ENCODE measurements at regions not wholly inside any gene's neighbourhood (a gene's known extent, or its start where the extent isn't known, plus 50 kb on each side); places are given as distances from the start of the nearest gene placed in this dataset.
A peak's percentile ranks its signal among the peaks of the same experiment; 100 is the strongest.

DNA sequence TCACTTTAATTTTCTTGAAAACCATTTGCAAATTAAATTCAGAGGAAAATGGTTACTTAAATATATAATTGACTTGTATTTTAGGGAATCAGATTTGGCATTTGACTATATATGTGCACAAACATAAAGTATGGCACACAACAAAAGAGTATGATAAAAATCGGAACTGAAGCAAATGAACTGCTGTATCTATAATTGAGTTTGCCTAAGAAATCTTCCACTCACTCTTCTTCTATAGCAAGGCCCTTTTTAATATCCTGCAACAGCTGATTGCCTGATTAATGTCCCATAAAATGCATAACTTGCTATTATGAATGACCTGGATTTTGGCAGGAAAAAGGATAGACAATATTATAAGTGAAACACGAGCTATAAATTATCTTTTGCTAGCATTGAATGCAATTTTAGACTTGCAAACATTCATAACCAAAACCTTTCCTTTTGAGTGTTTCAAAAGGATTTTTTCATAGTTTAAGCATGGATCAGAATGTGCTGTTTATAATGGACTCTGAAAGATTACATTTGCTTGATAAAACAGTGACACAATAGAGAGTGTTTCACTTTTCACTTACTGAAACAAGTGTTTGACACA is 2204.3 kb downstream of the MRPL39 start:
- Histone ChIP-seq H3K9me3 (ENCODE audit: control insufficient read depth in 2 of 2, insufficient read depth in 1 of 2, low read depth in 1 of 2, low read length in 1 of 2) (peaks cover 0 to 3% of the 10 kb centered on the region in 2 donors), H3K27ac (ENCODE audit: low read depth in 1 of 3, low read length in 2 of 3) (no peak overlapping the region), H3K4me3 (ENCODE audit: low read depth in 1 of 3, low read length in 3 of 3) (no peak overlapping the region), H3K27me3 (ENCODE audit: control insufficient read depth in 3 of 3, insufficient read depth in 3 of 3, low read length in 3 of 3) (no peaks in the 10 kb centered on the region), H3K4me1 (ENCODE audit: control insufficient read depth in 3 of 3, insufficient read depth in 2 of 3, low read depth in 1 of 3, low read length in 2 of 3) (no peaks in the 10 kb centered on the region), H3K36me3 (ENCODE audit: control insufficient read depth in 3 of 3, insufficient read depth in 2 of 3, low read depth in 1 of 3, low read length in 3 of 3) (no peaks in the 10 kb centered on the region)
- WGBS, 3 donors = 59 to 74% (median 61%) methylated on average over 2 of the region's 2 CpGs
- no peak for DNase-seq
- FAIRE-seq = no peak

DNA sequence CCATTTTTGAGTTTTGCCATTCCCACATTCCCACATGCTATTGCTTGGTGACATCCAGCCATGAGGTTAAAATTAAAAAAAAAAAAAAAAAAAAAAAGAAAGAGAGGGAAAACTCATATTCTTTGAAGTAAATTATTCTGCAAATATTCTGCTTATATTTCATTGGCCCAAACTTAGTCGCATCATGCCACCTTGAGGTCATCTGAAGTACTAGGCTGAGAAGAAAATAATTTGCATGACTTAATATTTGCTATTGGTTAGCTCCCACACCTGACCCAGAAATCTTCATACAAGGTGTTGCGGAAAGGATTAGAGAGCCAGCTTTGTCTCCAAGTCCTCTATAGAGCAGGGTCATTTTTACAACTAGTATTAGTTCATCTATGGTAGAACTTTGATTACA is 2206.0 kb downstream of the MRPL39 start:
- H3K4me3 ChIP-seq (ENCODE audit: low read depth in 1 of 3, low read length in 3 of 3) = no peak overlapping the region
- H3K4me1 ChIP-seq (ENCODE audit: control insufficient read depth in 3 of 3, insufficient read depth in 2 of 3, low read depth in 1 of 3, low read length in 2 of 3) = no peaks in the 10 kb centered on the region
- no peaks in the 10 kb centered on the region for H3K36me3 ChIP-seq (ENCODE audit: control insufficient read depth in 3 of 3, insufficient read depth in 2 of 3, low read depth in 1 of 3, low read length in 3 of 3)
- no peak overlapping the region for H3K27ac ChIP-seq (ENCODE audit: low read depth in 1 of 3, low read length in 2 of 3)
- no peaks in the 10 kb centered on the region for H3K27me3 ChIP-seq (ENCODE audit: control insufficient read depth in 3 of 3, insufficient read depth in 3 of 3, low read length in 3 of 3)
- DNase-seq = no peak
- WGBS, 3 donors = 81 to 96% (median 86%) methylated on average over 2 of the region's 2 CpGs
- peaks cover 0 to 1% of the 10 kb centered on the region in 2 donors for H3K9me3 ChIP-seq (ENCODE audit: control insufficient read depth in 2 of 2, insufficient read depth in 1 of 2, low read depth in 1 of 2, low read length in 1 of 2)
- no peak for FAIRE-seq

DNA sequence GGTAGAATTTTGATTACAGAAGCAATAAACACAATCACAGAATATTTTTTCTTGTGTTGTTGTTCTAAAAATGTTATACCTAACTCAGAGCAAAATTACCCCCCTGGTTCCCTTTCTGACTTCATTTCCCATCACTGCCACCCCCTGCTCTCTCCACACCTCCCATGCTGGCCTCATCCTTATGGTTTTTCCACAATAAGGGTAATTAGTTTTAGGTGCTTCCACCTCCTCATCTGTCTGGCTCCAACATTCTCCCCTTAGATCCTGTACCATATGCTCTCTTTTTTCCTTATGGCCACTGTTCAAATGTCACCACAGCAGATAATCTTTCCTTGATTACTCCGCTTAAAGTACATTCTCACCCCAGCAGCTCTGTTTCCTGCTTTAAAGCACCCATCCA is 2208.6 kb downstream of the MRPL39 start:
- FAIRE-seq = no peak
- Histone ChIP-seq H3K27ac (ENCODE audit: low read depth in 1 of 3, low read length in 2 of 3) (no peak overlapping the region), H3K4me1 (ENCODE audit: control insufficient read depth in 3 of 3, insufficient read depth in 2 of 3, low read depth in 1 of 3, low read length in 2 of 3) (no peaks in the 10 kb centered on the region), H3K36me3 (ENCODE audit: control insufficient read depth in 3 of 3, insufficient read depth in 2 of 3, low read depth in 1 of 3, low read length in 3 of 3) (no peaks in the 10 kb centered on the region), H3K4me3 (ENCODE audit: low read depth in 1 of 3, low read length in 3 of 3) (no peak overlapping the region), H3K27me3 (ENCODE audit: control insufficient read depth in 3 of 3, insufficient read depth in 3 of 3, low read length in 3 of 3) (no peaks in the 10 kb centered on the region), H3K9me3 (ENCODE audit: control insufficient read depth in 2 of 2, insufficient read depth in 1 of 2, low read depth in 1 of 2, low read length in 1 of 2) (no peaks in the 10 kb centered on the region)
- WGBS, 3 donors = 82 to 85% (median 84%) methylated on average over 1 of the region's 1 CpG
- no peak for DNase-seq

DNA sequence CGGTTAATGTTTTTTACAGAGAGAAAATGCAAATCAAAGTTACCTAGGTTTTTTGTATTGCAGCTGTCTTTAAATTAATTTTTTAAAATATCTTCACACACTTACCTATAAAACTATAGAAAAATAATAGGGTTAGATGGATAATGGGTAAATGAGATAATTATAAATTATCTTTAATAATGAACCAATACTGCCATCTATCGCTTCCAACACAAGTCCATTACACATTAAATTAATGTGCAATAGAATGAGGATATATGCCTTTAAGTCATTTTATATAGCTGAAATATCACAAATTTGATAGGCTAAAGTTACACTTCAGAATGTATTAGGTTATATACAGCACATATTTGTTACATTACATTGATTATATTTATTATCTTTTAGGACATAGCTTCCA is 2212.8 kb downstream of the MRPL39 start:
- no peaks in the 10 kb centered on the region for H3K4me1 ChIP-seq (ENCODE audit: control insufficient read depth in 3 of 3, insufficient read depth in 2 of 3, low read depth in 1 of 3, low read length in 2 of 3)
- H3K36me3 ChIP-seq (ENCODE audit: control insufficient read depth in 3 of 3, insufficient read depth in 2 of 3, low read depth in 1 of 3, low read length in 3 of 3) = no peaks in the 10 kb centered on the region
- H3K27ac ChIP-seq (ENCODE audit: low read depth in 1 of 3, low read length in 2 of 3) = no peak overlapping the region
- no peaks in the 10 kb centered on the region for H3K9me3 ChIP-seq (ENCODE audit: control insufficient read depth in 2 of 2, insufficient read depth in 1 of 2, low read depth in 1 of 2, low read length in 1 of 2)
- no peak for DNase-seq
- FAIRE-seq = no peak
- no peak overlapping the region for H3K4me3 ChIP-seq (ENCODE audit: low read depth in 1 of 3, low read length in 3 of 3)
- H3K27me3 ChIP-seq (ENCODE audit: control insufficient read depth in 3 of 3, insufficient read depth in 3 of 3, low read length in 3 of 3) = no peaks in the 10 kb centered on the region
- WGBS, 3 donors = 81 to 90% (median 84%) methylated on average over 2 of the region's 2 CpGs

DNA sequence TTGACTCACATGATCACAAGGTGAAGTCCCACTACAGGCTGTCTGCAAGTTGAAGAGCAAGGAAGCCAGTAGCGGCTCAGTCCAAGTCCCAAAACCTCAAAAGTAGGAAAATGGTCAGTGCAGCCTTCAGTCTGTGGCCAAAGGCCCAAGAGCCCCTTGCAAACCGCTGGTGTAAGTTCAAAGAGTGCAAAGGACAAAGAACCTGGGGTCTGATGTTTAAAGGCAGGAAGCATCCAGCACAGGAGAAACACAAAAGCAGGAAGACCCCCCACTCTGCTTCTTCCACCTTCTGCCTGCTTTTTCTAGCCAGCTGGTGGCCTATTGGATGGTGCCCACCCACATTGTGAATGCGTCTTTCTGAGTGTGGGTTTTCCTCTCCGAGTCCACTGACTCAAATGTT is 2222.6 kb downstream of the MRPL39 start:
- H3K27me3 ChIP-seq (ENCODE audit: control insufficient read depth in 3 of 3, insufficient read depth in 3 of 3, low read length in 3 of 3) = no peaks in the 10 kb centered on the region
- H3K9me3 ChIP-seq (ENCODE audit: control insufficient read depth in 2 of 2, insufficient read depth in 1 of 2, low read depth in 1 of 2, low read length in 1 of 2) = peaks cover 0 to 2% of the 10 kb centered on the region in 2 donors
- DNase-seq (no peak), FAIRE-seq (no peak)
- no peaks in the 10 kb centered on the region for H3K4me1 ChIP-seq (ENCODE audit: control insufficient read depth in 3 of 3, insufficient read depth in 2 of 3, low read depth in 1 of 3, low read length in 2 of 3)
- 41 to 50% (median 49%) methylated on average over 4 of the region's 4 CpGs for WGBS, 3 donors
- no peak overlapping the region for H3K4me3 ChIP-seq (ENCODE audit: low read depth in 1 of 3, low read length in 3 of 3)
- no peaks in the 10 kb centered on the region for H3K36me3 ChIP-seq (ENCODE audit: control insufficient read depth in 3 of 3, insufficient read depth in 2 of 3, low read depth in 1 of 3, low read length in 3 of 3)
- H3K27ac ChIP-seq (ENCODE audit: low read depth in 1 of 3, low read length in 2 of 3) = no peak overlapping the region

DNA sequence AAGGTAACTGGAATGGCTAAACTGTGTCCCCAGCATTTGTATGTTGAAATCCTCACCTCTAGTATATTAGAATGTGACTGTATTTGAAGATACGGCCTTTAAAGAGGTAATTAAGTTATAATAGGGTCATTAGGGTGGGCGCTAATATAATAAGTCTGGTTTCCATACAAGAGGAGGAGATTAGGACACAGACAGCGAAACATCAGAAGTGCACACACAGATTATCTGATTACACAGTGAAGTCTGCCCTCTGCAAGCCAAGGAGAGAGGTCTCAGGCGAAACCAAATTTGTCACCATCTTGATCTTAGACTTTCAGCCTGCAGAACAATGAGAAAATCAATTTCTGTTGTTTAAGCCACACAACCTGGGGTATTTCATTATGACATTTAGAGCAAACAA is 2233.1 kb downstream of the MRPL39 start:
- 70 to 79% (median 70%) methylated on average over 4 of the region's 4 CpGs for WGBS, 3 donors
- H3K27ac ChIP-seq (ENCODE audit: low read depth in 1 of 3, low read length in 2 of 3) = no peak overlapping the region
- no peaks in the 10 kb centered on the region for H3K4me1 ChIP-seq (ENCODE audit: control insufficient read depth in 3 of 3, insufficient read depth in 2 of 3, low read depth in 1 of 3, low read length in 2 of 3)
- H3K9me3 ChIP-seq (ENCODE audit: control insufficient read depth in 2 of 2, insufficient read depth in 1 of 2, low read depth in 1 of 2, low read length in 1 of 2) = peaks cover 2 to 10% of the 10 kb centered on the region in 2 donors
- no peaks in the 10 kb centered on the region for H3K36me3 ChIP-seq (ENCODE audit: control insufficient read depth in 3 of 3, insufficient read depth in 2 of 3, low read depth in 1 of 3, low read length in 3 of 3)
- FAIRE-seq (no peak), DNase-seq (no peak)
- H3K4me3 ChIP-seq (ENCODE audit: low read depth in 1 of 3, low read length in 3 of 3) = no peak overlapping the region
- no peaks in the 10 kb centered on the region for H3K27me3 ChIP-seq (ENCODE audit: control insufficient read depth in 3 of 3, insufficient read depth in 3 of 3, low read length in 3 of 3)

DNA sequence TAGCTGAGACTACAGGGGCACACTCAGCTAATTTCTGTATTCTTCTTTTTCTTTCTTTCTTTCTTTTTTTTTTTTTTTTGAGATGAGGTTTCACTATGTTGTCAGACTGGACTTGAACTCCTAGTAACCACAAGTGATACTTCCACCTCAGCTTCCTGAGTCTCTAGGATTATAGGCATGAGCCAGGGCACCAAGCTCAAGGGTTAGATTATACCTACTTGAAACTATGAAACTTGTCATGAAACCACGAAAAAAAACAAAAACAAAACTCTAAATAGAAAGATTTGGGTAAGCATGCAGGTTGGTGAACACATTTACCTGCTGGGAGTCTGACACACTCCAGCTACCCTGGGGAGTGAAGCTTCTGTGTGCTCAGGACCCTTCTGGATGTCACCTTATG is 2250.4 kb downstream of the MRPL39 start:
- no peak for DNase-seq
- 33 to 69% (median 46%) methylated on average over 1 of the region's 1 CpG for WGBS, 3 donors
- no peak for FAIRE-seq
- Histone ChIP-seq H3K9me3 (ENCODE audit: control insufficient read depth in 2 of 2, insufficient read depth in 1 of 2, low read depth in 1 of 2, low read length in 1 of 2) (peaks cover 0 to 7% of the 10 kb centered on the region in 2 donors), H3K27me3 (ENCODE audit: control insufficient read depth in 3 of 3, insufficient read depth in 3 of 3, low read length in 3 of 3) (no peaks in the 10 kb centered on the region), H3K4me3 (ENCODE audit: low read depth in 1 of 3, low read length in 3 of 3) (no peak overlapping the region), H3K27ac (ENCODE audit: low read depth in 1 of 3, low read length in 2 of 3) (no peak overlapping the region), H3K4me1 (ENCODE audit: control insufficient read depth in 3 of 3, insufficient read depth in 2 of 3, low read depth in 1 of 3, low read length in 2 of 3) (no peaks in the 10 kb centered on the region), H3K36me3 (ENCODE audit: control insufficient read depth in 3 of 3, insufficient read depth in 2 of 3, low read depth in 1 of 3, low read length in 3 of 3) (no peaks in the 10 kb centered on the region)

DNA sequence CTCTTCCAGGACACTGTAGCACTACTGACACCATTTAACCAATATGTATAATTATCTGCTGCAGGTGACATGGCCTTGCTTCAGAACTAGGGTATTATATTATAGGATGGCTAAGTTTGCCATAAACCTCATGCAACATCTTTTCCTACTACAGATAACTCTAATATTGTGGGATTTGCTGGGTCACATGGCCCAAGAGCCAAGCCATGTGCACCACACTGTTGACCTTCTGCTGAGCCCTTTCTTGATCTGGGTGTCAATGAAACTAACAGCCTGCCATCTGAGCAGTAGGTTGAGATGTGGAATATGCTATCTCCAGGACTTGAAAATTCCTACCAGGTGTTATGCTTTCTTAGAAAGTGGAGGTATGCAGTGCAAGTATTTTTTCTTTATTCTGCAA is 2291.1 kb downstream of the MRPL39 start:
- no peak overlapping the region for H3K4me3 ChIP-seq (ENCODE audit: low read depth in 1 of 3, low read length in 3 of 3)
- FAIRE-seq = no peak

DNA sequence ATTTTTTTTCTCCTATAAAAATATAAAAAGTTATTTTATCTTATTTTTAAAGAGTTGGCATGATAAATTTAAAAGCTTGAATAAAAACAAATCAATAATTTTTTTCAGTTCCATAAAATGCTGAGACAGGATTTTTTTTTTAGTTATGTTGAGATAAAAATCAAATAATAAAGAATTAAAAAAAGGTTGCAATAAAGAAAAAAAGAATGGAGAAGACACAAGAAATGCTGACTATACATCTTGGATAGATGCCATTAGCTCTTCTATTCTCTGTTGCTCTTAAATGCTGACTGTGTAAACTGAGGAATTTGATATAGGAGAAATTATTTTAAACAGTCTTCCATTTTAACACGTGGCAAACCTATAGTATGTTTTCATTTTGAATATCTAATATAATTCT is 2298.5 kb downstream of the MRPL39 start:
- DNase-seq (no peak), FAIRE-seq (peak; percentile 59)
- no peaks in the 10 kb centered on the region for H3K27me3 ChIP-seq (ENCODE audit: control insufficient read depth in 3 of 3, insufficient read depth in 3 of 3, low read length in 3 of 3)
- 12 to 34% (median 26%) methylated on average over 1 of the region's 1 CpG for WGBS, 3 donors
- H3K27ac ChIP-seq (ENCODE audit: low read depth in 1 of 3, low read length in 2 of 3) = no peak overlapping the region
- H3K4me1 ChIP-seq (ENCODE audit: control insufficient read depth in 3 of 3, insufficient read depth in 2 of 3, low read depth in 1 of 3, low read length in 2 of 3) = no peaks in the 10 kb centered on the region
- no peaks in the 10 kb centered on the region for H3K9me3 ChIP-seq (ENCODE audit: control insufficient read depth in 2 of 2, insufficient read depth in 1 of 2, low read depth in 1 of 2, low read length in 1 of 2)
- no peaks in the 10 kb centered on the region for H3K36me3 ChIP-seq (ENCODE audit: control insufficient read depth in 3 of 3, insufficient read depth in 2 of 3, low read depth in 1 of 3, low read length in 3 of 3)
- no peak overlapping the region for H3K4me3 ChIP-seq (ENCODE audit: low read depth in 1 of 3, low read length in 3 of 3)

More for the DNA sequence above, 2291.1 kb downstream of the MRPL39 start:
- Histone ChIP-seq H3K27ac (ENCODE audit: low read depth in 1 of 3, low read length in 2 of 3) (no peak overlapping the region), H3K4me1 (ENCODE audit: control insufficient read depth in 3 of 3, insufficient read depth in 2 of 3, low read depth in 1 of 3, low read length in 2 of 3) (no peaks in the 10 kb centered on the region), H3K9me3 (ENCODE audit: control insufficient read depth in 2 of 2, insufficient read depth in 1 of 2, low read depth in 1 of 2, low read length in 1 of 2) (peaks cover 0 to 3% of the 10 kb centered on the region in 2 donors), H3K27me3 (ENCODE audit: control insufficient read depth in 3 of 3, insufficient read depth in 3 of 3, low read length in 3 of 3) (no peaks in the 10 kb centered on the region), H3K36me3 (ENCODE audit: control insufficient read depth in 3 of 3, insufficient read depth in 2 of 3, low read depth in 1 of 3, low read length in 3 of 3) (no peaks in the 10 kb centered on the region)
- no peak for DNase-seq
